ENCODE measurements at regions not wholly inside any gene's neighbourhood (a gene's known extent, or its start where the extent isn't known, plus 50 kb on each side); places are given as distances from the start of the nearest gene placed in this dataset.

- no peak for TF ChIP-seq CTCF (IDR thresholded peaks at IDR 0.05)
- ATAC-seq (ENCODE audit: low FRiP score): no peak
- no peak for DNase-seq (ENCODE audit: low spot score)
These were observed 379.8 kb downstream of the BRD1 start for GRCh38 chr22:49447837-49448236.

- ATAC-seq (ENCODE audit: low FRiP score): no peak
- no peak for TF ChIP-seq CTCF (IDR thresholded peaks at IDR 0.05)
- DNase-seq (ENCODE audit: low spot score): no peak
These were observed 380.6 kb downstream of the BRD1 start for GRCh38 chr22:49446759-49447710.

GRCh38 chr22:49446145-49446758 lies 381.4 kb downstream of the BRD1 start:
- no peak for ATAC-seq (ENCODE audit: low FRiP score)
- TF ChIP-seq CTCF (IDR thresholded peaks at IDR 0.05): no peak
- DNase-seq (ENCODE audit: low spot score): no peak

GRCh38 chr22:49444781-49445180 lies 382.9 kb downstream of the BRD1 start:
- ATAC-seq (ENCODE audit: low FRiP score) (no peak), DNase-seq (ENCODE audit: low spot score) (no peak)
- TF ChIP-seq CTCF (IDR thresholded peaks at IDR 0.05): no peak

- DNase-seq (ENCODE audit: low spot score): no peak
- ATAC-seq (ENCODE audit: low FRiP score): no peak
- no peak for TF ChIP-seq CTCF (IDR thresholded peaks at IDR 0.05)
These were observed 386.7 kb downstream of the BRD1 start for GRCh38 chr22:49440931-49441330.

- ATAC-seq (ENCODE audit: low FRiP score) (no peak), DNase-seq (ENCODE audit: low spot score) (no peak)
- TF ChIP-seq CTCF (IDR thresholded peaks at IDR 0.05): no peak
These were observed 388.3 kb downstream of the BRD1 start for GRCh38 chr22:49439373-49439772.

All from omental fat pad (tissue), 3 donors.